Heart right ventricle (tissue), 16 donors: ENCODE measurements at regions not wholly inside any gene's neighbourhood (a gene's known extent, or its start where the extent isn't known, plus 50 kb on each side); places are given as distances from the start of the nearest gene placed in this dataset.

ENCODE experiments used
- ATAC-seq, 8 donors: fragments of 200-7000 bp; cut with Tn5 transposase; one replicate each; pipeline ENCODE4 v1.9.1; 2020; ENCODE audit warnings: mild to moderate bottlenecking in 8 of 8, moderate library complexity in 8 of 8, moderate number of reproducible peaks in 1 of 8
- DNase-seq, 2 donors: peaks; one replicate each; pipeline ENCODE4 v3.0.0-alpha.2; 2020
- H3K27ac ChIP-seq, 10 donors: fragments of 200-600 bp; sonication (generic) in 2 of 10; one replicate each; pipeline versions ENCODE4 v1.5.0 to v1.8.0; 2020 to 2022; ENCODE audit warnings: mild to moderate bottlenecking in 3 of 10
- H3K27me3 ChIP-seq, 7 donors: fragments of 200-600 bp; one replicate each; pipeline ENCODE4 v1.8.0; 2021 to 2022; ENCODE audit warnings: mild to moderate bottlenecking in 2 of 7
- H3K36me3 ChIP-seq, 9 donors: fragments of 200-600 bp; sonication (generic) in 1 of 9; one replicate each; pipeline versions ENCODE4 v1.5.0 to v1.8.0; 2020 to 2022; ENCODE audit warnings: mild to moderate bottlenecking in 2 of 9
- H3K4me1 ChIP-seq, 9 donors: fragments of 200-600 bp; sonication (generic) in 1 of 9; one replicate each; pipeline versions ENCODE4 v1.5.0 to v1.8.0; 2020 to 2022; ENCODE audit warnings: mild to moderate bottlenecking in 4 of 9
- H3K4me3 ChIP-seq, 10 donors: fragments of 200-600 bp; sonication (generic) in 2 of 10; one replicate each; pipeline versions ENCODE4 v1.5.0 to v1.8.0; 2020 to 2022; ENCODE audit warnings: mild to moderate bottlenecking in 7 of 10, moderate library complexity in 2 of 10
- H3K9me3 ChIP-seq, 11 donors: fragments of 200-600 bp in 10 of 11; sonication (generic) in 2 of 11; one replicate each; pipeline versions ENCODE4 v1.5.0 to v1.8.0; 2013 to 2022; ENCODE audit warnings: mild to moderate bottlenecking in 2 of 11, control low read depth in 1 of 11, moderate library complexity in 1 of 11
- CTCF ChIP-seq, 9 donors: fragments of 200-600 bp; sonication (generic) in 2 of 9; IDR thresholded peaks; one replicate each; pipeline versions ENCODE4 v1.5.0 to v1.8.0; 2021 to 2022; ENCODE audit warnings: antibody characterized with exemption in 9 of 9, mild to moderate bottlenecking in 5 of 9, moderate library complexity in 1 of 9
- WGBS, 2 donors: extraction: QIAGEN DNeasy Blood & Tissue Kit; methylation state at CpG; one replicate each; pipeline ENCODE4 v1.1.7; 2013; ENCODE audit warnings: inconsistent platforms in 1 of 2; 5-methylcytosine and 5-hydroxymethylcytosine counted together
- intact Hi-C, 10 donors: fragments of 100-400 bp; cut with DNase I; formaldehyde crosslinking; loops; one replicate each; pipeline versions ENCODE4 v1.11.1 to v1.14.2; 2022
- donor health status: Arrhythmogenic right ventricular cardiomyopathy.
- donor health status: ischemic (EF 13 %, LVEDD 7.1; RV severe dilation, severe dysfunction).
- donor health status: healthy with polysubstance abuse.
- donor health status: DM: no; HTN: yes; CAD: no.
- donor health status: DM: no; HTN: no; CAD: no.
- donor health status: ischemic (EF 25% LVEDD 6.9; RV normal size, moderate dysfunction).
- donor health status: ischemic (EF 25% LVEDD 5.7; RV mildly dilated, moderate dysfunction).
- donor health status: healthy.
- donor health status: DM: yes; HTN: yes; CAD: no.
- donor health status: Ischemic cardiomyopathy.
- donor health status: ischemic (EF 35%, LVEDD 5.7; RV mildly dilated, moderate dysfunction).
- donor health status: nonischemic (EF 11% LVEDD 7.7; RV severe dilation, severe dysfunction).
- donor health status: DM: yes; HTN: yes; CAD: no.
- donor health status: PGD.
- donor health status: ischemic (EF 29% LVEDD 5.4; RV normal size, mild dysfunction).
- donor health status: nonischemic (EF 23%, LVEDD 6.1; RV moderate dilation, normal function).

- TF ChIP-seq CTCF (IDR thresholded peaks at IDR 0.05), result no peak
- H3K36me3 ChIP-seq, result no peaks in the 10 kb centered on the region
- peak overlapping the region in 2 of 10 donors; percentile 38 to 62 for H3K27ac ChIP-seq
- ATAC-seq (peak in 1 of 8 donors; percentile 16), DNase-seq (no peak)
- no peaks in the 10 kb centered on the region for H3K9me3 ChIP-seq
- H3K4me1 ChIP-seq, result peaks cover 0 to 24% (median 8%) of the 10 kb centered on the region in 9 donors
- intact Hi-C loops, result no loop called here
- H3K27me3 ChIP-seq, result peaks cover 0 to 11% (median 0%) of the 10 kb centered on the region in 7 donors
- H3K4me3 ChIP-seq, result no peak overlapping the region
Measured at GRCh38 chr17:33653399-33653788, 360.3 kb upstream of the ASIC2 start.

GRCh38 chr17:33657181-33657580 is 364.1 kb upstream of the ASIC2 start:
- WGBS, 2 donors, result 51 to 56% methylated on average over 4 of the region's 4 CpGs
- intact Hi-C loops, result no loop called here
- H3K4me3 ChIP-seq, result no peak overlapping the region
- H3K4me1 ChIP-seq, result peaks cover 0 to 19% (median 6%) of the 10 kb centered on the region in 9 donors
- H3K27ac ChIP-seq, result no peak overlapping the region
- no peak for TF ChIP-seq CTCF (IDR thresholded peaks at IDR 0.05)
- no peaks in the 10 kb centered on the region for H3K9me3 ChIP-seq
- no peaks in the 10 kb centered on the region for H3K27me3 ChIP-seq
- H3K36me3 ChIP-seq, result no peaks in the 10 kb centered on the region
- ATAC-seq (no peak), DNase-seq (no peak)

GRCh38 chr17:33661975-33662374 is 368.9 kb upstream of the ASIC2 start:
- Histone ChIP-seq H3K4me1 (peaks cover 0 to 2% (median 0%) of the 10 kb centered on the region in 9 donors), H3K27me3 (peaks cover 0 to 14% (median 1%) of the 10 kb centered on the region in 7 donors), H3K9me3 (no peaks in the 10 kb centered on the region), H3K27ac (no peak overlapping the region), H3K4me3 (no peak overlapping the region), H3K36me3 (no peaks in the 10 kb centered on the region)
- 47 to 48% methylated on average over 3 of the region's 3 CpGs for WGBS, 2 donors
- no peak for ATAC-seq
- intact Hi-C loops, result no loop called here
- no peak for TF ChIP-seq CTCF (IDR thresholded peaks at IDR 0.05)
- DNase-seq, result no peak

GRCh38 chr17:33664116-33664840 is 371.2 kb upstream of the ASIC2 start:
- WGBS, 2 donors, result 70 to 78% methylated on average over 8 of the region's 8 CpGs
- Histone ChIP-seq H3K9me3 (no peaks in the 10 kb centered on the region), H3K27ac (no peak overlapping the region), H3K36me3 (no peaks in the 10 kb centered on the region), H3K4me3 (no peak overlapping the region), H3K27me3 (peaks cover 0 to 16% (median 5%) of the 10 kb centered on the region in 7 donors), H3K4me1 (peaks cover 0 to 21% (median 8%) of the 10 kb centered on the region in 9 donors)
- intact Hi-C loops, result no loop called here
- ATAC-seq (no peak), DNase-seq (no peak)
- no peak for TF ChIP-seq CTCF (IDR thresholded peaks at IDR 0.05)
